MM.1S (cell line): ENCODE measurements at regions not wholly inside any gene's neighbourhood (a gene's known extent, or its start where the extent isn't known, plus 50 kb on each side); places are given as distances from the start of the nearest gene placed in this dataset.
"Not testable (repeated sequence)": the region's sequence is repeated elsewhere in the genome, so short reads cannot be mapped to it uniquely, and the experiment has no call there.

ENCODE experiments used
- EZH2 ChIP-seq: fragments of 300-600 bp; sonication (generic); optimal IDR thresholded peaks from 2 replicates; pipeline ENCODE3; 2017; ENCODE audit warnings: low read depth, mild to moderate bottlenecking, antibody characterized with exemption, low read length, mixed read lengths
- TF ChIP-seq, protein P1 (sequence below): fragments of 300-600 bp; sonication (generic); IDR thresholded peaks from 2 replicates; pipeline ENCODE4 v1.5.1; 2016; ENCODE audit warnings: antibody characterized with exemption, low read length, mixed read lengths

DNA sequence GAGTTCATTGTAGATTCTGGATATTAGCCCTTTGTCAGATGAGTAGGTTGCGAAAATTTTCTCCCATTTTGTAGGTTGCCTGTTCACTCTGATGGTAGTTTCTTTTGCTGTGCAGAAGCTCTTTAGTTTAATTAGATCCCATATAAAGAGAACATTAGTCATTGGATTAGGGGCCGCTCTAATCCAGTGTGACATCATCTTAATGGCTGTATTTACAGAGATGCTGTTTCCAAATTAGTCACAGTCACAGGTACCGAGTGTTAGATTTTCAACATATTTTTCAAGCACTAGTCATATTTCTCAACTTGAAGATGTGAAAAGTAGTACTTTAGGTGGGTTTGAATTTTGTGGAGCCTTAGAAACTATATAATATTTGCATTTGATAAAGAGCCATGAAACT is 319.4 kb upstream of the CNTN6 start:
- TF ChIP-seq, protein P1, sequence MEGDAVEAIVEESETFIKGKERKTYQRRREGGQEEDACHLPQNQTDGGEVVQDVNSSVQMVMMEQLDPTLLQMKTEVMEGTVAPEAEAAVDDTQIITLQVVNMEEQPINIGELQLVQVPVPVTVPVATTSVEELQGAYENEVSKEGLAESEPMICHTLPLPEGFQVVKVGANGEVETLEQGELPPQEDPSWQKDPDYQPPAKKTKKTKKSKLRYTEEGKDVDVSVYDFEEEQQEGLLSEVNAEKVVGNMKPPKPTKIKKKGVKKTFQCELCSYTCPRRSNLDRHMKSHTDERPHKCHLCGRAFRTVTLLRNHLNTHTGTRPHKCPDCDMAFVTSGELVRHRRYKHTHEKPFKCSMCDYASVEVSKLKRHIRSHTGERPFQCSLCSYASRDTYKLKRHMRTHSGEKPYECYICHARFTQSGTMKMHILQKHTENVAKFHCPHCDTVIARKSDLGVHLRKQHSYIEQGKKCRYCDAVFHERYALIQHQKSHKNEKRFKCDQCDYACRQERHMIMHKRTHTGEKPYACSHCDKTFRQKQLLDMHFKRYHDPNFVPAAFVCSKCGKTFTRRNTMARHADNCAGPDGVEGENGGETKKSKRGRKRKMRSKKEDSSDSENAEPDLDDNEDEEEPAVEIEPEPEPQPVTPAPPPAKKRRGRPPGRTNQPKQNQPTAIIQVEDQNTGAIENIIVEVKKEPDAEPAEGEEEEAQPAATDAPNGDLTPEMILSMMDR, result not testable (repeated sequence)
- not testable (repeated sequence) for TF ChIP-seq EZH2
